ENCODE measurements at regions not wholly inside any gene's neighbourhood (a gene's known extent, or its start where the extent isn't known, plus 50 kb on each side); places are given as distances from the start of the nearest gene placed in this dataset.

GRCh38 chr10:42952931-42953683 lies 123.8 kb upstream of the RET start:
- no peak for DNase-seq

GRCh38 chr10:42953684-42954674 lies 122.9 kb upstream of the RET start:
- DNase-seq, result no peak

GRCh38 chr10:42954766-42955492 lies 121.9 kb upstream of the RET start:
- no peak for DNase-seq

GRCh38 chr10:42955493-42955889 lies 121.4 kb upstream of the RET start:
- DNase-seq, result no peak

GRCh38 chr10:42956045-42956444 lies 120.8 kb upstream of the RET start:
- DNase-seq, result no peak

- no peak for DNase-seq
These were observed 118.6 kb upstream of the RET start for GRCh38 chr10:42958142-42958868.

- DNase-seq, result no peak
These were observed 117.0 kb upstream of the RET start for GRCh38 chr10:42959833-42960232.

- DNase-seq, result no peak
These were observed 116.3 kb upstream of the RET start for GRCh38 chr10:42960491-42960990.

GRCh38 chr10:42960991-42961795 lies 115.7 kb upstream of the RET start:
- no peak for DNase-seq

GRCh38 chr10:42961796-42962109 lies 115.1 kb upstream of the RET start:
- DNase-seq, result no peak

- DNase-seq, result no peak
These were observed 114.6 kb upstream of the RET start for GRCh38 chr10:42962110-42962901.

GRCh38 chr10:42962902-42963231 lies 114.0 kb upstream of the RET start:
- no peak for DNase-seq

- DNase-seq, result no peak
These were observed 113.6 kb upstream of the RET start for GRCh38 chr10:42963312-42963711.

- no peak for DNase-seq
These were observed 107.7 kb upstream of the RET start for GRCh38 chr10:42969147-42969546.

- no peak for DNase-seq
These were observed 107.0 kb upstream of the RET start for GRCh38 chr10:42969909-42970308.

GRCh38 chr10:42970451-42971250 lies 106.2 kb upstream of the RET start:
- DNase-seq, result no peak

GRCh38 chr10:42971251-42971599 lies 105.6 kb upstream of the RET start:
- no peak for DNase-seq

GRCh38 chr10:42972946-42973345 lies 103.9 kb upstream of the RET start:
- DNase-seq, result no peak

GRCh38 chr10:42973411-42973810 lies 103.5 kb upstream of the RET start:
- DNase-seq, result no peak

Data from effector CD8-positive, alpha-beta T cell (primary cell).